ENCODE measurements at regions not wholly inside any gene's neighbourhood (a gene's known extent, or its start where the extent isn't known, plus 50 kb on each side); places are given as distances from the start of the nearest gene placed in this dataset.
"Not testable (repeated sequence)": the region's sequence is repeated elsewhere in the genome, so short reads cannot be mapped to it uniquely, and the experiment has no call there.

GRCh38 chr10:33009244-33010131, 51.5 kb upstream of the ITGB1 start:
- H3K36me3 ChIP-seq (ENCODE audit: insufficient read depth in 1 of 2, low read depth in 1 of 2): no peaks in the 10 kb centered on the region
- no peak overlapping the region for H3K4me3 ChIP-seq
- ATAC-seq (no peak), DNase-seq (no peak)
- peaks cover 10% of the 10 kb centered on the region for H3K4me1 ChIP-seq
- H3K27ac ChIP-seq: no peak overlapping the region
- WGBS, 3 donors: 69 to 74% (median 72%) methylated on average over 5 of the region's 5 CpGs
- H3K27me3 ChIP-seq (ENCODE audit: insufficient read depth in 3 of 3, low read length in 2 of 3): no peaks in the 10 kb centered on the region
- intact Hi-C loops (cut with DNase I): loop anchor here (1.0 to 5.0 kb wide), 4 partner anchors 52 to 214 kb away; partner anchors contain the start of gene ITGB1 (in 1 of the 2)
- no peaks in the 10 kb centered on the region for H3K9me3 ChIP-seq
- no peak for TF ChIP-seq CTCF (IDR thresholded peaks at IDR 0.05)

- Histone ChIP-seq H3K27ac (no peak overlapping the region), H3K27me3 (ENCODE audit: insufficient read depth in 3 of 3, low read length in 2 of 3) (no peaks in the 10 kb centered on the region), H3K4me3 (no peak overlapping the region), H3K4me1 (peaks cover 10% of the 10 kb centered on the region), H3K9me3 (no peaks in the 10 kb centered on the region), H3K36me3 (ENCODE audit: insufficient read depth in 1 of 2, low read depth in 1 of 2) (no peaks in the 10 kb centered on the region)
- DNase-seq (no peak), ATAC-seq (peak in 3 of 4 donors; percentile 46 to 72 (median 50))
- intact Hi-C loops (cut with DNase I): loop anchor here (1.0 to 5.0 kb wide), 4 partner anchors 51 to 213 kb away; partner anchors contain the start of gene ITGB1 (in 1 of the 2)
- 21 to 25% (median 23%) methylated on average over 9 of the region's 9 CpGs for WGBS, 3 donors
- TF ChIP-seq CTCF (IDR thresholded peaks at IDR 0.05): peak; percentile 99
Observed at GRCh38 chr10:33008499-33009243, 50.6 kb upstream of the ITGB1 start.

- not testable (repeated sequence) for ATAC-seq; H3K27ac ChIP-seq; H3K27me3 ChIP-seq (ENCODE audit: insufficient read depth in 3 of 3, low read length in 2 of 3); DNase-seq; H3K9me3 ChIP-seq; H3K36me3 ChIP-seq (ENCODE audit: insufficient read depth in 1 of 2, low read depth in 1 of 2); H3K4me3 ChIP-seq
- intact Hi-C loops (cut with DNase I): loop anchor here (2.0 to 5.0 kb wide), 3 partner anchors 51 to 211 kb away; partner anchors contain the start of gene ITGB1 (in 1 of the 2)
- peaks cover 10% of the 10 kb centered on the region for H3K4me1 ChIP-seq
- WGBS, 3 donors: 93 to 94% (median 93%) methylated on average over 9 of the region's 9 CpGs
Observed at GRCh38 chr10:33007731-33008381, 49.8 kb upstream of the ITGB1 start.
